ENCODE measurements at regions not wholly inside any gene's neighbourhood (a gene's known extent, or its start where the extent isn't known, plus 50 kb on each side); places are given as distances from the start of the nearest gene placed in this dataset.

GRCh38 chr17:5668557-5669138 is 84.3 kb upstream of the NLRP1 start:
- H3K4me1 ChIP-seq, result no peaks in the 10 kb centered on the region
- DNase-seq (ENCODE audit: extremely low spot score), result no peak
- no peak overlapping the region for H3K27ac ChIP-seq (replicated peaks in 1 of 4)
- no peaks in the 10 kb centered on the region for H3K36me3 ChIP-seq
- WGBS, result 54% methylated on average over 2 of the region's 2 CpGs
- TF ChIP-seq EP300 (IDR thresholded peaks at IDR 0.05) (no peak), POLR2AphosphoS5 (IDR thresholded peaks at IDR 0.05) (no peak), CTCF (IDR thresholded peaks at IDR 0.05) (no peak), POLR2A (IDR thresholded peaks at IDR 0.05; ENCODE audit: low read depth) (no peak)
- no peaks in the 10 kb centered on the region for H3K9me3 ChIP-seq
- intact Hi-C loops (cut with DNase I), result no loop called here
- H3K27me3 ChIP-seq, result peaks cover 0 to 85% (median 0%) of the 10 kb centered on the region in 4 donors
- H3K4me3 ChIP-seq, result no peak overlapping the region

DNA sequence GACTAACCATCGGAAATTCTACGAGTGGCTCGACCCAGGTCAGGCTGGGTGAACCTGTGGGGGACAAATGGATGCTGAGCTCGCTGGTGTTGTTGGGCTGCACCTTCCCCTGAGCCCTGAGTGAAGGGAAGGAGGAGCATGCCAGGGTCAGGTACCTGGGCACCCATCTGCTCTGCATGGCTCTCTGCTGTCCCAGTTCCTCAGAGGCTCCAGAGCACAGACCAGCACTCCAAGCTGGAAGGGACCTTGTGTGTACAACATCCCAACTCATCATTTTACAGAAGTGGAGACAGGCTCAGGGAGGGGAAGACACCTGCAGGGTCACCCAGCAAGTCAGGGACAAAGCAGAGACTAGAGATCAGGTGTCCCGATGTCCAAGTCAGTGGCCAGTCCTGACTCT is 84.9 kb upstream of the NLRP1 start:
- no peak for DNase-seq (ENCODE audit: extremely low spot score)
- Histone ChIP-seq H3K4me3 (no peak overlapping the region), H3K27ac (replicated peaks in 1 of 4) (no peak overlapping the region), H3K4me1 (no peaks in the 10 kb centered on the region), H3K36me3 (no peaks in the 10 kb centered on the region), H3K9me3 (no peaks in the 10 kb centered on the region), H3K27me3 (peaks cover 0 to 86% (median 0%) of the 10 kb centered on the region in 4 donors)
- TF ChIP-seq POLR2A (IDR thresholded peaks at IDR 0.05; ENCODE audit: low read depth), result no peak
- TF ChIP-seq POLR2AphosphoS5 (IDR thresholded peaks at IDR 0.05), result no peak
- no peak for TF ChIP-seq CTCF (IDR thresholded peaks at IDR 0.05)
- no peak for TF ChIP-seq EP300 (IDR thresholded peaks at IDR 0.05)
- WGBS, result 80% methylated on average over 4 of the region's 5 CpGs
- intact Hi-C loops (cut with DNase I), result no loop called here

DNA sequence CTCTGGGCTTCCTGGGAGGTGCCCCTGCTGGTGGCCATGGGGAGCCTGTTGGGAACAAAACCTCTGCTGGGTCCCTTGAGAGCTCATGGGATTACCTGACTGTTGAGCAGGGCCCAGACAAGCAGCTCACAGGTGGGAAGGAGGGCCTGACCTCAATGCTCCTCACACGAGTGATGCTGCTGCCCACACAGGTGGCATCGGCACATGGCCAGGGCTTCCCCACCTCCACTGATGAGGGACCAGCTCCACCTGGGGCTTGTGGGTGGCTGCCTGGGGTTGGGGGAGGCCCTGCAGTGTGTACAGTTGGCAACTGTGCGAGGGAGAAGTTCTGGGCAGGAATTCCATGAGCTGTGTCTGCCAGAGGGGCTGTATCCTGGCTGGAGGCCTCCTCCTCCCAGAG is 87.8 kb upstream of the NLRP1 start:
- H3K27me3 ChIP-seq, result peaks cover 0 to 60% (median 0%) of the 10 kb centered on the region in 4 donors
- H3K4me1 ChIP-seq, result no peaks in the 10 kb centered on the region
- intact Hi-C loops (cut with DNase I), result no loop called here
- no peak overlapping the region for H3K4me3 ChIP-seq
- DNase-seq (ENCODE audit: extremely low spot score), result no peak
- TF ChIP-seq POLR2A (IDR thresholded peaks at IDR 0.05; ENCODE audit: low read depth) (no peak), POLR2AphosphoS5 (IDR thresholded peaks at IDR 0.05) (no peak), CTCF (IDR thresholded peaks at IDR 0.05) (no peak), EP300 (IDR thresholded peaks at IDR 0.05) (no peak)
- no peaks in the 10 kb centered on the region for H3K9me3 ChIP-seq
- WGBS, result no CpG with 5 or more reads among the region's 3 CpGs
- no peaks in the 10 kb centered on the region for H3K36me3 ChIP-seq
- H3K27ac ChIP-seq (replicated peaks in 1 of 4), result no peak overlapping the region

GRCh38 chr17:5672815-5673430 is 88.6 kb upstream of the NLRP1 start:
- peaks cover 0 to 53% (median 0%) of the 10 kb centered on the region in 4 donors for H3K27me3 ChIP-seq
- no peak for DNase-seq (ENCODE audit: extremely low spot score)
- no peaks in the 10 kb centered on the region for H3K4me1 ChIP-seq
- no peak overlapping the region for H3K27ac ChIP-seq (replicated peaks in 1 of 4)
- intact Hi-C loops (cut with DNase I), result no loop called here
- TF ChIP-seq POLR2A (IDR thresholded peaks at IDR 0.05; ENCODE audit: low read depth), result no peak
- TF ChIP-seq CTCF (IDR thresholded peaks at IDR 0.05), result no peak
- no peak for TF ChIP-seq EP300 (IDR thresholded peaks at IDR 0.05)
- TF ChIP-seq POLR2AphosphoS5 (IDR thresholded peaks at IDR 0.05), result no peak
- H3K36me3 ChIP-seq, result no peaks in the 10 kb centered on the region
- no peak overlapping the region for H3K4me3 ChIP-seq
- H3K9me3 ChIP-seq, result no peaks in the 10 kb centered on the region
- WGBS, result 54% methylated on average over 5 of the region's 5 CpGs

Data from esophagus muscularis mucosa (tissue), 4 donors.